GM12891 (cell line): ENCODE measurements at regions not wholly inside any gene's neighbourhood (a gene's known extent, or its start where the extent isn't known, plus 50 kb on each side); places are given as distances from the start of the nearest gene placed in this dataset.

ENCODE experiments used
- POLR2A ChIP-seq: IDR thresholded peaks from 2 replicates; pipeline ENCODE4 v1.6.1; 2011; ENCODE audit warnings: low read depth, low read length, control low read depth
- POLR2AphosphoS5 ChIP-seq: IDR thresholded peaks from 2 replicates; pipeline ENCODE4 v1.6.1; 2011; ENCODE audit warnings: low read depth, low read length, control low read depth
- POU2F2 ChIP-seq: IDR thresholded peaks from 2 replicates; pipeline ENCODE4 v1.6.1; 2011; ENCODE audit warnings: low read depth, mild to moderate bottlenecking, control low read depth, low read length, moderate library complexity
- SPI1 ChIP-seq: IDR thresholded peaks from 2 replicates; pipeline ENCODE4 v1.6.1; 2011; ENCODE audit warnings: low read depth, low read length, control low read depth
- TAF1 ChIP-seq: IDR thresholded peaks from 2 replicates; pipeline ENCODE4 v1.6.1; 2011; ENCODE audit warnings: low read depth, low read length, control low read depth

- TF ChIP-seq POLR2A (no peak), SPI1 (no peak), POU2F2 (no peak), POLR2AphosphoS5 (no peak), TAF1 (no peak)
These were observed 208.5 kb upstream of the SPOPL start for GRCh38 chr2:138293045-138293444.
